COLO668 (cell line): ENCODE measurements at regions not wholly inside any gene's neighbourhood (a gene's known extent, or its start where the extent isn't known, plus 50 kb on each side); places are given as distances from the start of the nearest gene placed in this dataset.
A peak's percentile ranks its signal among the peaks of the same experiment; 100 is the strongest.

Source experiments
- DNase-seq: peaks from one replicate; lab custom pipeline; 2025; ENCODE audit not compliant: unreplicated experiment; lab: John Stamatoyannopoulos, UW

DNA sequence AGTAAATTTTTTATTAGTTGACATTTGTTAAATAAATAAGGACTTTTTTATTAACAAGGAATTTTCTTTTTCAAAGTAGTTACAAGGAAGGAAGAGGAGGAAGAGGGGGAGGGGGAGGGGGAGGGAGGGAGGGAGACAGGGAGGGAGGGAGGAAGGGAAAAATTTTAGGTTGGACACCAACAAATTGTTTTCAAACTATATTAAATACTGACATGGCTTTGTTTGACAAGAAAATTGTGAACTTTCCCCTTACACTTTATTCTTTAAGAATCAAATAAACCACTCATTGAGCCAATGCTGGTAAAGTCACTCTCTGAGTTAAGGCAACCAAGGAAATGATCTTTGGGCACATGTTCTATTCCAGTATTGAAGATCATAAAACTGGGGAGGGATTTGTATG is 115.7 kb upstream of the PPP2R3A start:
- no peak for DNase-seq

DNA sequence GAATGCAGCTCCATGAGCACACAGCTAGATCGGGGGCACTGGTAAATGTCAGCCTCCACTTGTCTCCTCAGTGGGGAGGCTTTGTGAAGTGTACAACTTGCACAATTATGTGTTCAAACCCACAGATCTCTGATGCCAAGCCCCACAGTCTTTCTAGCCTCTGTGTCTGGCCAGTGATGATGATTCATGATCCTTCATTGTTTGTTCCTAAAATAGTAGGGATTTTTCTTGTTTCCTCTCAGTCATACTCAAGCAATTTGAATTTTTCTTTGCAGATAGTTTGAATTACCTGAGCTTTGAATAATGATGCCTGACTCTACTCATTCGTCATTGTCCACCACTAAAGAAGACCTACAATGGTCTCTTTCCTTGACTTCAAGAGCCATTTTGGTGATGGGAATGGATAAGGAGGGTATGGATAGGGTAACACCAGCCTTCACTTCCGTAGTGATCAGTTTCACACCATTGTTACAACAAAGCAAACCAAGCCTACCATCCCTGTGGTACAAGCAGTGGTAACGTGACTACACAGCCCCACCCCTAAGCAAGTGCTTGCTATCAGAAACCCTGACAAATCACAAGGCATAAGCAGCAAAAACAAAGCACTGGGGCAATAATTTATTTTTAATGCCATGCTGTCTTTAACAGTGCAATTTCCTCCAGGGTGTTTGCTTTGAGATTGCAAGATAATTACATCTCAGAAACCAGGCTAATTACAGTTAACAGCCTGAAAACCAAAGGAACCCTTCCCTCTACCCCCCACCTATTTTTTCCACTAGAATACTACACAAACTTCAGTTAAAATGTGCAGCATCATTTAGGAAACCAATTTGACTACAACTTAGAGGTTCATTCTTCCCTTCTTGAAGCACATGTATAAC is 114.1 kb upstream of the PPP2R3A start:
- DNase-seq, result no peak

DNA sequence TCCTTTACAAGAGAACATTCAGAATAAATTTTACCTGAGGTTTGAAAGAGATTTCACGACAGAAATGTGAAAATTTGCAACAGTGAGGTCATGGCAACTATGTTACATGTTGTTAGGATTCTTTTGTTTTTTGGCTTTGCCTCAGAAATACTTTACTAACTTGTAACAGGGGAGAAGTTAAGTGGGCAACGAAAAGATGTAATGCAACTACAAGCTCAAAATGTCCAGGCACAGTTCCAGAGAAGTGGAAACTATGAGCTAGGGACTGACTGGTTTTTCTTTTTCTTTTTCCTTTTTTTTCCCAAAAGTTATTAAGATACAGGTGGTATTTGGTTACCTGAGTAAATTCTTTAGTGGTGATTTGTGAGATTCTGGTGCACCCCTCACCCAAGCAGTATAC is 111.5 kb upstream of the PPP2R3A start:
- DNase-seq, result no peak

DNA sequence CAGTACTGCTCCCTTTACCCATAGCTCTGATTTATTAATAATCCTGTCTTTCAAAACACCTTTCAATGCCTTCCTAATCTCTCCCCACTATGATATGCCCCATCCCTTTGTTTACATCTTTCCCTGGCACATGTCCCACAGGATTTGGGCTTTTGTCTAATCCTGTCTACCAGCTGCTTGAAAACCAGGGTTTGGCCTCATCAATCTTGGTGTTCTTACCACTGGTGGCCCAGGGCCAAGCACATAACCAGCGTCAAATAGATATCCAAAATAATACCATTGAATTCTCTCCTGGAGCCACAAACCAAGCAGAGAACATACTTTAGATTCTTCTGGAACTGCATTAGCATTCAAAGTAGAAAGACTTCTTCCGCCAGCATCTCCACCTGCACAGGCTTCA is 104.8 kb upstream of the PPP2R3A start:
- no peak for DNase-seq

DNA sequence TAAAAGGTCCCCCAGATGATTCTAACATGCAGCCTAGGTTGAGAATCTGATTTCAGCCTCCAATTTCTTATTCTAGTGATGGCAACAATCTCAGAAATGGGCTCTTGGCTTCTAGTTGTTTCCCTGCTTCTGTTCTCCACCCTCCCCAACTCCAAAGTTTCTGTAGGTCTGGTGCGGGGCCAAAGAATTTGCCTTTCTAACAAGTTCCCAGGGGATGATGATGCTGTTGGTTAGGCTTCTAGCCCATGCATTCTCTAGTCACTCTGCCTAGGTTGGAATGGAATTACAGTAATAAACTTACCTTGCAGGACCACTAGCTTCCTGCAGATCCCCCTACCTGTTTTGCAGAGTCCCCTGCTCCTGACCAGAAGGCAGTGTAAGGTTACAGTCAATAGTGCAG is 103.2 kb upstream of the PPP2R3A start:
- DNase-seq, result no peak

DNA sequence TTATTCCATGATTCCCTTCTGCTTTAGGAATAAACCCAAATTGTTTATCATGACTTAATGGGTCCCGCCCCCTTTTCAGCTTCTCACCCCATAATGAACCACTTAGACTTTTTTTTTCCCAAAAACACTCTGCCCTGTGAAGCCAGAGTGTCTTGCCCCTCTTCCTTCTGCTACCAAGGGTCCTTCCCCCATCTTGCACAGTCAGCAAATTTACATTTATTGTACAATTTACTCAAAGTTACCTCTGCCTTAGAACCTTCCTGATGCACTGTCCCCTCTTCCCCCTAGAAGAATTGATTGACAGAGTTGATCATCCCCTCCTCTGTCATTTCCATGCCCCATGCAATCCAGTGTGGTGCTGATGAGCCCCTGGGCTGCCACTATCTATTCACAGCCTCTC is 101.5 kb upstream of the PPP2R3A start:
- DNase-seq, result no peak

DNA sequence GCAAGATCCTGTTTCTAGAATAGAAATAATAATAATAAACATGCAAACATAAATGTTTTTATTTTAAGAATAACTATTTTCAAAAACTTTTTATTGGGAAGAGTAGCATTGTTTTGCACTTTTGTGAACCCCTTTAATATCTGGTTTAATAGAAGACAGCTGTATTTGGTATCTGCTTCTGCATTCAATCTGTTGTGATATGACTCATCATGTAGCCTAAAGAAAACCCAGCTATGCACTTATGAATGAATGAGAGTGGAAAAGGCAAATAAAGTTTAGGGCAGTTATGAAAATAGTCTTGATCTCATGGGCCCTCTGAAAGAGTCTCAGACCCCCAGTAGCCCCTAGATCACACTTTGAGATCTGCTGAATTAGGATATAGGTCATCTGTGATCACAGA is 100.4 kb upstream of the PPP2R3A start:
- DNase-seq, result no peak

DNA sequence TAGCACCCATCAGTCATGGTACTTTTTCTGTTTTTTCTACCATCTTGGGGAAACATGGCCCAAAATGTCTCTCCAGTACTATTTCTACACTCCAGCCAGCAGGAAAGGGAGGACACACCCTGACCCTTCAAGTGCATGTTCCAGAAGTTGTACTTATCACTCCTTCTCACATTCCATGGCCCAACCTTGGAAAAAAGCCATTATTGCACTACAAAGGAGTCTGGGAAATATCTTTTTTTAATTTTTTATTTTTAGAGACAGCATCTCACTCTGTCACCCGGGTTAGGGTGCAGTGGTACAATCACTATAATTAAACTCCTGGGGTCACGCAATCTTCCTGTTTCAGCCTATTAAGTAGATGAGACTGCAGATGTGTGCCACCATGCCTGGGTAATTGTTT is 100.0 kb upstream of the PPP2R3A start:
- DNase-seq, result no peak

DNA sequence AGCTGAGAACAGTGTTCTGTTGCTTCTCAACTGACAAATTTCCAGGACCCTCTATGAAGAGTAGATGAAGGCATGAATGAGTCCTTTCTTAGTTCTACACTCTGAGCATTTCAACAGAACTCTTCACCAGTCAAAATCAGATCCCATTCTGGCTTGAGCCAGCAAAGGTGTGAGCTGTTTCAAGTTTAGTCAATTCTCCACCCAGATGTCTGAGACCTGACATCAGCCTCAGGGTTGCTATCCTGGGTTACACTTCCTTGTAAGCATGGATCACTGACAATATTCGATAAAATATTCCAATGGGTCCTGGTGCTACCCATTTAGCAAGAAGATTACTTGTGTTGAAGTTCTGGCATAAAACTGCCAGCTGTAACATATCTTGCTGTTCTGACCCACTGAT is 97.6 kb upstream of the PPP2R3A start:
- no peak for DNase-seq

DNA sequence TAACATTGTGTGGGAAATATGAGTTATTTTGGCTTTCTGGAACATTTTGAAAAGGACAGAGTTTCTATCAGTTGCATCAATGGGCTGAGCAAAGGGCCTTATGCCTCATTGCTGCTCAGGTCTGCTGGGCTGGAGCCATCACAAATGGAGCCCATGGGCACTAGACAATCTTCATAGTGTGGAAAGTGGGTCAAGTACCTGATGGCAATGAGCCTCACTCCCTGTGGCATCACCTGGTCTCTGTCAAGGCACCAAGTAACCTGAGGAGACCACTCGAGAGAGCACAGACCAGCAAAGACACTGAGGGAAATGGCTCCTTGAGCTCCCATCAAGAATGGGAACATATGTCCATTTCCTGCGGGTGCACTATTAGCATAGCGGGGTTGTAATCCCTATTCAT is 96.7 kb upstream of the PPP2R3A start:
- no peak for DNase-seq

DNA sequence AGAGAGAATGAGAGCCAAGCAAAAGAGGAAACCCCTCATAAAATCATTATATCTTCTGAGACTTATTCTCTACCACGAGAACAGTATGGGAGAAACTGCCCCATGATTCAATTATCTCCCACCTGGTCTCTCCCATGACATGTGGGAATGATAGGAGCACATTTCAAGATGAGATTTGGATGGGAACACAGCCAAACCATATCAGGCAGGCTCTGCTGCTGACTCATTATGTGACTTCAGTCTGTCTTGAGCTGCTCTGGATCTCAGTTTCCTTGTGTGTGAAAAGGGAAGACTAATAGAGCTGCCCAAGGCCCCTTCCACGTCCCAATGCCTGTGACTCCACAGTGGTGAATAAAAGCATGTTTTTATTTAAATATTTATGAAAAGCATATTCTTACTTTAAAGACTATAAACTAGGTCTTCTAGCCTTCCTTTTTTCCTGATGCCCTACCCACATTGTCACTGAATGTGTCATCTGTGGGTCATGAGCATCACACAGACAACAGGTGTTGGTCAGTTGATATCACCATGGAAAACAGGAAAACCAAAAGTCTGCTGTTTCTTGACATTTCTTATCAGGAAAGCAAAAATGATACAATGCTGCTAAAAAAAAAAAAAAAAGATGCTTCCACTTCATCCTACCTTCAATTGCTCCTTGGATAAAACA is 96.0 kb upstream of the PPP2R3A start:
- no peak for DNase-seq

DNA sequence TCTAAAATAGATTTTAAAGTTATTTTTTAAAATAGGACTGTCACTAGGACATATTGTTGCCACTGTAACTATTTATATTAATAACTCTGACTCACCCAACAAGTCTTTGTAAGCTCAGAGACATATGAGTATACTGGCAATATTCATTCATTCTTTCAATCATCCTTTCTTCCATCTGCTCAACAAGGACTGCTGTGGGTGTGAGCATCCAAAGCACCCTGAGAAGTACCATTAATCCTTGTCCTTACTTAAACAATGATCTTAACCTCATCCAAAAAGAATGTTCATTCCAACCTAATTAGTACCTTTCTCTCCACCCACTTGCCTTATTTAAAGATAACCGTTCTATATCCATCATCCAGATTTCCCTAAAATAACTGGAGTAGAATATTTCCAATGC is 94.2 kb upstream of the PPP2R3A start:
- DNase-seq, result no peak

DNA sequence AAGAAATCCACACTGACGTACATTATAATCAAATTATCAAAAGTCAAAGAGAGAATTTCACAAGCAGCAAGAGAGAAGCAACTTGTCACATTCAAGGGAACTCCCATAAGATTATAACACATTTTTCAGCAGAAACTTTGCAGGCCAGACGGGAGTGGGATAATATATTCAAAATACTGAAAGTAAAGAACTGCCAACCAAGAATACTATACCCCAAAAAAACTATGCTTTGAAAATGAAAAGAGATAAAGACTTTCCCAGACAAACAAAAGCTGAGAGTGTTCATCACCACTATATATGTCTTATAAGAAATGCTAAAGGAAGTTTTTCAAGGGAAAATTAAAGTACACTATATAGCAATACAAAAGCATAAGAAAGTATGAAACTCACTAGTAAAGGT is 91.5 kb upstream of the PPP2R3A start:
- no peak for DNase-seq

DNA sequence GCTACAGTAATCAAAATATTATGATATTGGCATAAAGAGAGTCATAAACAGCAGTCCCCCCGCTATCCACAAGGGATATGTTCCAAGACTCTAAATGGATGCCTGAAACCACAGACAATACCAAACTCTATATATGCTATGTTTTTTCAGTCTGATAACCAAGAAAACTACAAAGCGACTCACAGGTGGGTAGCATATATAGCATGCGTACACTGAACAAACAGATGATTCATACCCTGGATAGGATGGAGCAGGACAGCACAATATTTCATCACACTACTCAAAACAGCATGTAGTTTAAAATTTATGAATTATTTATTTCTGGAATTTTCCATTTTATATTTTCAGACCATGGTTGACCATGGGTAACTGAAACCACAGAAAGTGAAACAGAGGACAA is 87.0 kb upstream of the PPP2R3A start:
- DNase-seq, result no peak

DNA sequence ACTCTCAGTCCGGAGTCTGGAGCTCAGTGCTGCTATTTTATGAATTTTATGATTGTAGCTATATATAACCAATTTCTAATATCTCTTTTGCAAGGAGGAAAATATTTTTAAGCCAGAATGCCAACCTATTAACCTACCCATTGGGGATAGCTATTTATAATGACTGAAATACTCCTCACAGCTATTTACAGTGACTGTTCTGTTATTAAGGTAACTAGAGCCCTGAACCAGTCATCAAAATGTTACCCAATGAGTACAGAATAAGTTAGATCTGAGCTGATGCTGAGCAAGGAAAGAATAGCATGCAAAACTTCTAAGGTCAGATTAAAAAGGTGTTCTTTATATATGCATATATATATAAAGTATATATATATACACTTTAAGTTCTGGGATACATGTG is 79.6 kb upstream of the PPP2R3A start:
- no peak for DNase-seq

DNA sequence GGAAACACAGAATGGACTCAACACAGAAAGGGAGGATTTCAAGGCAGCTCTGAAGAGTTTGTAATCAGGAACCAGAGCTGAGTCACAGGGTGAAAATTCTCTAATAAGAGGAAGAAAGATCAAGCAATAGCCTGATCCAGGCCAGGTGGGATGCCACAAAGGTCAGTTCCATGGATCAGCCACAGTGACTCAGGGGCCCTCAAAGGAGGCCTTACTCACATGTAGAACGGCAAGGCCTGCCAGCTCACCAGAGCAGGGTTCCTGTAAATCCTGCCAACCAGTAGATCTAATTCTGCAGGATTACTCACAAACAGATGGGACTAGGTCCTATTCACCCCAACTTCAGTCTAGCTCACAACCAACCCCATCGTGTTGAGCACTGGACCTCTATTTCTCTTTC is 78.3 kb upstream of the PPP2R3A start:
- DNase-seq, result no peak

DNA sequence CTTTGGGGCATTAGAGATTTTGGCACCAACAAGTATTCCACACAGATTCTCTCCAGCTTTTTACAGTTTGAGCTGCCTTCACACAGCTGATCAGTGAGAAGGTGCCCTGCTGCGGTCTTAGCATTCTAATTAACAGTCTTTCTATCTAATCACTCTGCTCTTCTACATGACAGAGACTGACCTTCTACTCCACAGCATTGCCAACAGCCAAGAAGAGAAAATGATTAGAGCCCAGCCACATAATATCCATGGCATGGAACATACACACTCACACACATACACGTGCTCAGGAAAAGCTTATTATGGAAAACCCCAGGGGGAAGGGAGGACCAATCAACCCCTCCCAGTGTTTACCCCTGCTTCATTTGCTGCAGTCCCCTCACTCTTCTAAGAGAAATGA is 76.1 kb upstream of the PPP2R3A start:
- DNase-seq, result no peak

DNA sequence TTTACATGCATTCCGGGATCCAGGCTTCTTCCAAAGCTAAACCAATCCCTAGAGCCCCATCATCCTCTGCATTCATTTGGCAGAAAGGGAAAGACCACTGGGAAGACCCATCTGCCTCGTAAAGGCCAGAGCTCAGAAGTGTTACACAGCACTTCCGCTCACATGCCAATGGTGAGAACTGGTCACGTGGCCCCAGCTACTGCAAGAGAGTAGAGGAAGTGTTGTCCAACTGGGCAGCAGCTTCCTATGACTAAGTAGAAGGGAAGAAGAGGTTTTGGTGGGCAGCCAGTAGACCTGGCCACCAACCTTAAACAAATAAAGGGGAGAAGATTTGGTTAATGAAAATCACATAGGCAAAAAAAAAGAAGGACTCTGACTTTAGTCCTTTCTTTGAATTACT is 74.4 kb upstream of the PPP2R3A start:
- no peak for DNase-seq

DNA sequence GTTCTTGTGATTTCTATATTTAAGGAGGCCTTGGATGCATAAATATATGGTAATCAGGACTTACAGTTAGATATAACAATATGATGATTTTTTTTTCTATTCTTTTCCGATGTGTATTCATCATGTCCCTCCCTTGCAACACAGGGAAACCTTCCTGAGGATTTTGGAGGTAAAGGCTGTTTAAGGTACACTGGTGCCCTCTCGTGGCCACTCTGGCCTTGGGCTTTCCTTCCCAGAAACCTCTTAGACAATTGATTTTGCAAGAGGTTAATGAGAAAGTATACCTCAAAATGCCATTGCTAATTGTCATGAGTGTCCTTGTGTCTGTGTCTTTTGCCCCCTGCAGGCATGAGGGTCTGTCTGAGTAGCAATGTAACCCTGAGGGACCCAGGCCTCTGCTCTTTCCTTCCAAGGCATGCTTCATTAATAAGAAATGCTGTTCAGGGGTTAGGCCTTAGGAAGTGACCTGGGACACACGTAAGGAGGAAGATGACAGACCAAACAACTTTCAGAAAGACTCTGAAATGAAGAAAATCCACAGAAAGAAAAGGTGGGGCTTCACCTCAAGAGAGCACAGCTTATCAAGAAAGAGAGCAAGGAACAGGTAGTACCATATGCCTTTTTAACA is 70.3 kb upstream of the PPP2R3A start:
- DNase-seq, result peak; percentile 69

DNA sequence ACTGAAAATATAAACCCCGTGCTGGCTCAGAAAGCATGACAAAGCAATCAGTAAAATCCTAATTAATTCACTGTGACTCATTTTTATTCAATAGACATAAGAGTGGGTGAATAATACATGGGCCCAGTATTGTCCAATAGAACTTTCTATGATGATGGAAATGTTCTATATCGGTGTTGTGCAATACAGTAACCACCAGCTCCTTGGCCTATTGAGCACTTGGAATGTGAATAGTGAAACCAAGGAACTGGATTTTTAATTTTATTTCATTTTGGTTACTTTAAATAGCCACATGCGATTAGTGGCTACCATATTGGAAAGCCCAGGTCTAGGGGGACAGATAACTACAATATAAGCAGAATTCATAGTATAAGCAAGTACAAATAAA is 69.8 kb upstream of the PPP2R3A start:
- DNase-seq, result no peak

DNA sequence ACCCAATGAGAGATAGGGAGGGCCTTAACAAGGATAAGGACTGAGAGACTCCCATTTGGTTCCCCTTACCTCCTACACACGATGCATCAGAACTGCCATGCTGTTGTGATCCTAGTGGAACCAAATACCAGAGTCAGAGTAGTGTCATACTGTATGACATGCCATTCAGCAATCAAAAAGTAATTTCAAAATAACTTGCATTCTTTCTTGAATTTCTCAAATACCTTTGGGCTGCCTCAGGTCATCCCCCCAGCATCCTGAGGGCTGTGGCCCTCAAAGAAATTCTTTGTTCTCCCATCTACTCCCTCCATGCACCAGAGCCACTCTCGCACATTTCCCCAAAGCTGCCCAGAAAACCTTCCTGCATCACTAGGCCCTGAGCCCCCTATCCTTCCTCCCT is 68.9 kb upstream of the PPP2R3A start:
- no peak for DNase-seq

DNA sequence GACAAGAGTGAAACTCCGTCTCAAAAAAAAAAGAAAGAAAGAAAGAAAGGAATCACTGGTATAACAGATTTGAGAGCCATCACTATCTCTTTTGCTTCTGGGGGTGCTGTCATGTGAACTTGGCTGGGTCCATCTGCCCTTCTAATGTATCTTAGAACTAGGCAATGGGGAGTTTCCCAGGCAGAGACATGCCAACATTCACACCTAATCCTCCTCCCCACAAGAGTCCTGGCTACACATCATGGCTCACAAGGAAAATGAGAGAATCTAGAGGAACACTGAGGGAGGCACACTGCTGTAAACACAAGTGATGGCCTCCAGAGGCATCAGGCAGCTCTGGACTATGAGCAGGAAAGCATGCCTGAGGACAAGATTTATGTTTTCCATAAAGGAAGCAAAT is 67.8 kb upstream of the PPP2R3A start:
- DNase-seq, result no peak
